Activated T-cell treated with anti-CD3 and anti-CD28 coated beads, Interleukin-2, amount 50 U/mL, for 72 hours (primary cell): ENCODE measurements at regions not wholly inside any gene's neighbourhood (a gene's known extent, or its start where the extent isn't known, plus 50 kb on each side); places are given as distances from the start of the nearest gene placed in this dataset.
"Not testable (repeated sequence)": the region's sequence is repeated elsewhere in the genome, so short reads cannot be mapped to it uniquely, and the experiment has no call there.

Experiments used
- ATAC-seq, 2 donors: fragments of 150-1000 bp; cut with Tn5 transposase; replicated peaks in 1 of 2; 2 replicates each; pipeline ENCODE4 v1.10.0; 2021; ENCODE audit warnings: moderate library complexity in 2 of 2, mild to moderate bottlenecking in 1 of 2
- DNase-seq, 2 donors: peaks; one replicate each; pipeline ENCODE4 v3.0.0; 2021 to 2022; ENCODE audit warnings: mixed read lengths in 1 of 2
- H3K27ac Mint-ChIP-seq: one replicate; pipeline ENCODE4 v1.8.0; 2022; ENCODE audit warnings: mild to moderate bottlenecking, moderate library complexity, mixed read lengths
- H3K27me3 Mint-ChIP-seq: one replicate; pipeline ENCODE4 v1.8.0; 2022; ENCODE audit warnings: low read depth, mixed read lengths
- H3K36me3 Mint-ChIP-seq, 2 donors: one replicate each; pipeline ENCODE4 v1.8.0; 2022; ENCODE audit warnings: mixed read lengths in 2 of 2, mild to moderate bottlenecking in 1 of 2; ENCODE audit not compliant: insufficient read depth in 2 of 2
- H3K4me1 Mint-ChIP-seq: one replicate; pipeline ENCODE4 v1.8.0; 2022; ENCODE audit warnings: low read depth, mixed read lengths
- H3K4me3 Mint-ChIP-seq, 2 donors: one replicate each; pipeline ENCODE4 v1.8.0; 2022; ENCODE audit warnings: mild to moderate bottlenecking in 2 of 2, mixed read lengths in 2 of 2, moderate library complexity in 2 of 2
- H3K9me3 Mint-ChIP-seq, 2 donors: one replicate each; pipeline ENCODE4 v1.8.0; 2022; ENCODE audit warnings: mixed read lengths in 2 of 2

- Mint-ChIP-seq H3K9me3 (peaks cover 13 to 15% of the 10 kb centered on the region in 2 donors), H3K4me3 (no peak overlapping the region)
Measured at GRCh38 chr5:32869216-32869615, 158.1 kb downstream of the NPR3 start.

GRCh38 chr5:32876791-32877190 is 165.7 kb downstream of the NPR3 start:
- Mint-ChIP-seq H3K36me3 (peaks cover 0 to 4% of the 10 kb centered on the region in 2 donors), H3K4me1 (no peaks in the 10 kb centered on the region), H3K27me3 (no peaks in the 10 kb centered on the region), H3K9me3 (peaks cover 10 to 14% of the 10 kb centered on the region in 2 donors), H3K27ac (no peak overlapping the region), H3K4me3 (no peak overlapping the region)
- ATAC-seq (no peak), DNase-seq (no peak)

More at GRCh38 chr5:32869216-32869615, 158.1 kb downstream of the NPR3 start:
- no peaks in the 10 kb centered on the region for H3K27me3 Mint-ChIP-seq
- no peaks in the 10 kb centered on the region for H3K4me1 Mint-ChIP-seq
- DNase-seq (no peak), ATAC-seq (no peak)
- H3K27ac Mint-ChIP-seq = no peak overlapping the region
- H3K36me3 Mint-ChIP-seq = peaks cover 0 to 4% of the 10 kb centered on the region in 2 donors

- H3K27me3 Mint-ChIP-seq, DNase-seq, H3K36me3 Mint-ChIP-seq, ATAC-seq, H3K4me1 Mint-ChIP-seq, H3K27ac Mint-ChIP-seq, H3K4me3 Mint-ChIP-seq: not testable (repeated sequence)
- peaks cover 10 to 12% of the 10 kb centered on the region in 2 donors for H3K9me3 Mint-ChIP-seq
Measured at GRCh38 chr5:32879364-32879763, 168.2 kb downstream of the NPR3 start.

GRCh38 chr5:32880796-32881195 is 169.7 kb downstream of the NPR3 start:
- Mint-ChIP-seq H3K4me3 (no peak overlapping the region), H3K4me1 (no peaks in the 10 kb centered on the region), H3K27me3 (no peaks in the 10 kb centered on the region), H3K9me3 (peaks cover 10 to 15% of the 10 kb centered on the region in 2 donors), H3K36me3 (peaks cover 0 to 1% of the 10 kb centered on the region in 2 donors), H3K27ac (no peak overlapping the region)
- ATAC-seq (no peak), DNase-seq (no peak)

DNA sequence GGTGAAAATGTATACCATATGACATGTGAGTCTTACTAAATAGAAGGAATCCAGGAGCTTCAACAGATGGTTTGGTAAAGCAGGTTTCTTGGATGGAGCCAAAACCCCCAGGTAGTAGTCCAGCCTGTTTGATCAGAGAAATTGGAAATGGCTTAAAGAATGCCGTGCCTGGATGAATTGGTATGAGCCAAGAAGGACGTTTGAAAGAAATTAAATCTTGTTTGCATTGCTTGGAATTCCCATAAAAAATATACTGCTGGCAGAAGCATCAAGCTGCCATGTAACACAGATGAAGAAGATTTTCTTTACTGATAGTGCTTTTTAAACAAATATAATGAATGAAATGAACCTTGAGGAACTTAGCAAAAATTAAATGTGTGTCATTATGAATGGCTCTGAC is 176.3 kb downstream of the NPR3 start:
- H3K4me3 Mint-ChIP-seq = no peak overlapping the region
- H3K9me3 Mint-ChIP-seq = peaks cover 7% of the 10 kb centered on the region in 2 donors
- no peaks in the 10 kb centered on the region for H3K27me3 Mint-ChIP-seq
- no peak overlapping the region for H3K27ac Mint-ChIP-seq
- H3K36me3 Mint-ChIP-seq = peaks cover 0 to 1% of the 10 kb centered on the region in 2 donors
- DNase-seq = no peak
- H3K4me1 Mint-ChIP-seq = no peaks in the 10 kb centered on the region
- no peak for ATAC-seq

- Mint-ChIP-seq H3K27me3 (no peaks in the 10 kb centered on the region), H3K4me3 (no peak overlapping the region), H3K27ac (no peak overlapping the region), H3K36me3 (peaks cover 0 to 1% of the 10 kb centered on the region in 2 donors), H3K4me1 (no peaks in the 10 kb centered on the region), H3K9me3 (peaks cover 4 to 7% of the 10 kb centered on the region in 2 donors)
- ATAC-seq = no peak
- no peak for DNase-seq
Measured at GRCh38 chr5:32889078-32889477, 178.0 kb downstream of the NPR3 start.

DNA sequence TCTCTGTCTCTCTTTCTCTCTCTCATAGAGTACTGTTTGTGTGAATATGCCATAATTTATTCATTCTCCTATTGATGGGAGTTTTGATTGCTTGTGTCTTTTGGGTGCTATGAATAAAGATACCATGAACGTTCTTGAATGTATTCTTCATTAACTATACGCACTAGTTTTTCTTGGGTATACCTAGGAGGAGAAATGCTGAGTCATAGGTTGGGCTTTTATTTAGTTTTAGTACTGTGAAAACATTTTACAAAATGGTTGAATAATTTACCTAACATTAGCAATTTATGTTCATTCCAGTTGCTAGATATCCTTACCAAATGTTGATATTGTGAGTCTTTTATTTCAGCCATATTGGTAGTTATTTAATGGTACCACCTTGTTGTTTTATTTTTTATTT is 192.5 kb downstream of the NPR3 start:
- no peak for ATAC-seq
- H3K4me1 Mint-ChIP-seq = no peaks in the 10 kb centered on the region
- H3K27me3 Mint-ChIP-seq = no peaks in the 10 kb centered on the region
- H3K9me3 Mint-ChIP-seq = peaks cover 3 to 8% of the 10 kb centered on the region in 2 donors
- no peaks in the 10 kb centered on the region for H3K36me3 Mint-ChIP-seq
- no peak overlapping the region for H3K4me3 Mint-ChIP-seq
- no peak overlapping the region for H3K27ac Mint-ChIP-seq
- no peak for DNase-seq

- Mint-ChIP-seq H3K4me1 (no peaks in the 10 kb centered on the region), H3K27me3 (no peaks in the 10 kb centered on the region), H3K36me3 (no peaks in the 10 kb centered on the region), H3K9me3 (peaks cover 8 to 14% of the 10 kb centered on the region in 2 donors), H3K4me3 (no peak overlapping the region), H3K27ac (no peak overlapping the region)
- DNase-seq = no peak
- ATAC-seq = no peak
Measured at GRCh38 chr5:32908641-32909040, 197.5 kb downstream of the NPR3 start.

GRCh38 chr5:32909207-32909606 is 198.1 kb downstream of the NPR3 start:
- Mint-ChIP-seq H3K4me1 (no peaks in the 10 kb centered on the region), H3K36me3 (no peaks in the 10 kb centered on the region), H3K27me3 (no peaks in the 10 kb centered on the region), H3K27ac (no peak overlapping the region), H3K4me3 (no peak overlapping the region), H3K9me3 (peaks cover 8 to 14% of the 10 kb centered on the region in 2 donors)
- ATAC-seq = no peak
- no peak for DNase-seq

GRCh38 chr5:32916648-32917047 is 205.5 kb downstream of the NPR3 start:
- Mint-ChIP-seq H3K27me3 (no peaks in the 10 kb centered on the region), H3K9me3 (peaks cover 0 to 4% of the 10 kb centered on the region in 2 donors), H3K4me3 (no peak overlapping the region), H3K36me3 (no peaks in the 10 kb centered on the region), H3K27ac (no peak overlapping the region), H3K4me1 (no peaks in the 10 kb centered on the region)
- ATAC-seq = no peak
- DNase-seq = no peak

DNA sequence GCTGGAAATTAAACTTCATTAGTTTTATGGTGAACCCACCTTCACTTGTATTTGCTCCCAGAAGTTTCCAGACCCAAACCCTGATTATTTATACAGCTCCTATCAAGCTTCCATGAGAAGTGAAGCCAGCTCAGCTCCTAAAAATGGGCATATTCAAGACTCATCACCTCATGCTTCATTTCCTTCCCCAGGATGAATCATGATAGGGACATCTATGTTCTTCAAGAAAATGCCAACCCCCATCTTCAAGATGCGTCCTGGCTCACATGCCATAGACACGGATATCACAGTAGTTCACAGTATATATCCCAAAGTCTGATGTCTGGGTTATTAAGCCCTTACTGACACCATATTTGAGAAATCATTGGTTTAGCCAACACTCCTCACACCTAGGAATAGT is 217.6 kb downstream of the NPR3 start:
- no peaks in the 10 kb centered on the region for H3K27me3 Mint-ChIP-seq
- no peaks in the 10 kb centered on the region for H3K36me3 Mint-ChIP-seq
- H3K9me3 Mint-ChIP-seq = no peaks in the 10 kb centered on the region
- H3K4me3 Mint-ChIP-seq = no peak overlapping the region
- no peak for ATAC-seq
- H3K4me1 Mint-ChIP-seq = no peaks in the 10 kb centered on the region
- DNase-seq = no peak
- no peak overlapping the region for H3K27ac Mint-ChIP-seq

DNA sequence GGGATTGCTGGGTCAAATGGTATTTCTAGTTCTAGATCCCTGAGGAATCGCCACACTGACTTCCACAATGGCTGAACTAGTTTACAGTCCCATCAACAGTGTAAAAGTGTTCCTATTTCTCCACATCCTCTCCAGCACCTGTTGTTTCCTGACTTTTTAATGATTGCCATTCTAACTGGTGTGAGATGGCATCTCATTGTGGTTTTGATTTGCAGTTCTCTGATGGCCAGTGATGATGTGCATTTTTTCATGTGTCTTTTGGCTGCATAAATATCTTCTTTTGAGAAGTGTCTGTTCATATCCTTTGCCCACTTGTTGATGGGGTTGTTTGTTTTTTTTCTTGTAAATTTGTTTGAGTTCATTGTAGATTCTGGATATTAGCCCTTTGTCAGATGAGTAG is 220.3 kb downstream of the NPR3 start:
- H3K4me3 Mint-ChIP-seq, H3K4me1 Mint-ChIP-seq, ATAC-seq, H3K36me3 Mint-ChIP-seq, H3K27ac Mint-ChIP-seq, H3K27me3 Mint-ChIP-seq, DNase-seq, H3K9me3 Mint-ChIP-seq: not testable (repeated sequence)

DNA sequence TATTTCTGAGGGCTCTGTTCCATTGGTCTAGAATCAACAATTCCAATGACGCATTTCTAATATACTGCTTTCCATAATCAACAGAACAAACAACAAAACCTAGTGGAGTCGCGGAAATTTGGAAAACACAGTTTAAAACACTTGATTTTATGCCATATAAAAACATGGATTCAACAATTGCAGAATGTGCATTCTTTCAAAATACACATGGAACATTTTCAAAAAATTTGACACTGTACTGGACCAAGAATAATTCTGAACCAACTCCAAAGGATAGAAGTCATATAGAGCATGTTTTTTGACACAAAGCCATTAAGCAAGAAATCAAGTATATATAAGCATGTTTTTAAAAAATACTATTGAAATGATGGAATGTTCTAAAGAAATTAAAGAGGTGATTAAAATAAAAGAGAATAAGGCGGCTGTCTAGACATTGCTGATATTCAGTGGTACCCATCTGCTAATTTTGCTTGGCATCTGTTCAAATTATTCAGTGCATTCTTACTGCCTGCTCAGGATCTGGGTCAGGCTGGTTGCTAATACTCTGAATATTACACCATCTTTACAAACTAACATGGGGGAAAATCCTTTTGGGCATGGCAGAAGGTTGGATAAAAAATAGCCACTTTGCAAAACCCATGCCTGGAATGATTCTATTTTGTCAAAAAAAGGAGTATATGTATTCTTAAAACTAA is 221.3 kb downstream of the NPR3 start:
- H3K9me3 Mint-ChIP-seq = peaks cover 0 to 2% of the 10 kb centered on the region in 2 donors
- H3K27me3 Mint-ChIP-seq = no peaks in the 10 kb centered on the region
- no peak for ATAC-seq
- no peak overlapping the region for H3K27ac Mint-ChIP-seq
- no peaks in the 10 kb centered on the region for H3K36me3 Mint-ChIP-seq
- no peaks in the 10 kb centered on the region for H3K4me1 Mint-ChIP-seq
- no peak overlapping the region for H3K4me3 Mint-ChIP-seq
- DNase-seq = no peak

- Mint-ChIP-seq H3K27me3 (no peaks in the 10 kb centered on the region), H3K36me3 (no peaks in the 10 kb centered on the region), H3K4me1 (no peaks in the 10 kb centered on the region), H3K27ac (no peak overlapping the region), H3K4me3 (no peak overlapping the region), H3K9me3 (peaks cover 0 to 2% of the 10 kb centered on the region in 2 donors)
- no peak for ATAC-seq
- no peak for DNase-seq
Measured at GRCh38 chr5:32933692-32934091, 222.6 kb downstream of the NPR3 start.
